ENCODE measurements at regions not wholly inside any gene's neighbourhood (a gene's known extent, or its start where the extent isn't known, plus 50 kb on each side); places are given as distances from the start of the nearest gene placed in this dataset.
"Not testable (repeated sequence)": the region's sequence is repeated elsewhere in the genome, so short reads cannot be mapped to it uniquely, and the experiment has no call there.

DNA sequence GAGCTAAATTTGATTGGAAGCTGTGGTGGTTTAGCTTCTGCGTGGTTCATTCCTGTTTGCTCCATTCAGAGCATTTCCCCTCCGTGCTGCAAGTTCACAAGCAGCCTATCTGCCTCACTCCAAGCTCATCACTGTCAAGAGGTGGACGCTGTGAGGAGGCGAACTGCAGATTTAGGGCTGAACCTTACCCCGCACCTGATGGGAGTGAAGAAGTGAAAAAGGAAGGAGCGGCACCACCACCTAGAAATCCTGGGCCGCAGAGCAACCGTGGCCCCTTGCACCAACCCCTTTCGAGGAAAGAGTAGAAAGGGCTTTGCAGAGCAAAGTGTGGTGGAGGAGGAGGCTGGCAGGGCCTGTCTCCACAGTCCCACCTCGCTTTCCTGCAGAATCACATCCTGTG lies 117.4 kb downstream of the IER5 start:
- peak; percentile 44 for DNase-seq

GRCh38 chr1:181206513-181206912 lies 118.0 kb downstream of the IER5 start:
- peak; percentile 45 for DNase-seq

- peak; percentile 38 for DNase-seq
Observed at GRCh38 chr1:181206979-181207790, 118.7 kb downstream of the IER5 start.

DNA sequence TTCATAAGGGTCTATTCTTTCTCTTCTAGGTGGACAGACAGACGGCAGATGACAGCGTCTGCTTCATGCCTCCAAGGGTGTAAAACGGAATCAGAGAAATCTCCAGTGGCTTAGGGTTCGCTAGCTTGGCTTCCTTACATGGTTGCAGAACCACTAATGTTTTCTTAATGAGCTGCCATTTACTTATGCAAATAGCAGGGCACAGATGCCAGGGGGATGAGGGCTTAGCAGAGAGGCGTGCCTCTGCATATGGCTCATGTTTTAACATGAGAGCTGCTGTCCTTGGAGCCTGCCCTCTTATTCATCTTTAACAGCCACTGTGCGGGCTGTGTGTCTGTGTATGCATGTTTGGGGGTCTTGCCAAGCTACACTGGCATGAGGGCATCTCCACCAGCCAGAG lies 119.6 kb downstream of the IER5 start:
- peak; percentile 32 for DNase-seq

DNA sequence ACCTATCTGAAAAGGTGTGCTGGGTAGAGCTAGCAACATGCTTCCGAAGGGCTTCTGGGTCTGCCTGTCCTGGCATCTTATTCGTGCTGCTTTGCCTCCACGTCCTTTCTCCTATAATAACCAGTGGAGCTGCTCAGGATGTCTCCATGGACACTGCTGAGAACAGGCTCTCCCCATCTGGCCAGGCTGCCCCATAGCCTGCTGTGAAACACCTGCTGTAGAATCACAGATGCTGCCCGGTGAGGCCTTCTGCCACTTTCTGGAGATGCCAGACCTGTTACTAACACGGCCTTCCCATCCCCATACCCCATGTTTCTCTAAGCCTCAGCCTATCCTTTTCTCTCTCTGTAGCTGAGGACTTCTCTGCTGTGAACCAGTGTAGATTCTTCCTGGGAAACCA lies 120.5 kb downstream of the IER5 start:
- peak; percentile 21 for DNase-seq

DNA sequence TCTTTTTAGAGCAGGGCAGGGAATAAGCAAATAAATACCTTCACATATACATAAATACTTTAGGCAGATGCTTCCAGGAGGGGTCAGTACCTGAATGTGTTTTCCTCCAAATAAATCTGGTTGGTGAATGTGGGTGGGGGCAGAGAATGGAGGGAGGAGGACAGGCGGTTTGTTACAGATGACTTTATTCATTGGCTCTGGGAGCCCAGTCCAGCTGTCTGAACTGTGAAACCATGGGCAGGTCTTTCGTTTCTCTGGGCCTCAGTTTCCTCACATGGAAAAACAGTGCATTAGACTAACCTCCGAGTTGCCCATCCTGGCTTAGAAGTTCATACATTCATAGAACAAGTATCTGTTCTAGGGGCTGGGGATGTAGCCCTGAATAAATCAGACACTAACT lies 124.6 kb downstream of the IER5 start:
- DNase-seq = peak; percentile 9

DNA sequence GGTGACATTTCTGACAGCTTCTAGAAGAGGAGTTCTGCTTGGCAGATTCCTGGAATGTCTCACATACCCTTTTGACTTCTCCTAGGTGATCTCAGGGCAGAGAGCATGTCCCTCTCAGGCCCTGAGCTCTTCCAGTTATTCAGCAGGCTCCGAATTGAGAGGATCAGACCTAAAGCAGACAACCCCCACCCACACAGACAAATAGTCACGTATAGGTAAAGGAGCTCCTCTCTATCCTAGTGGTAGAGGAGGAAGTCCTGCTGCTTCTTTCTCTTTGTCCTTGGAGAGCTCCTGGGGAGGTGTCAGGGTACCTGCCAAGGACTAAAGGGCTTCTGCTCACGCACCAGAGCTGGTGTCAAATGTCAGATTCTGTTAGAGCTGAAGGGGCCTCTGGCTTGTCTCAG lies 128.1 kb downstream of the IER5 start:
- no peak for DNase-seq

DNA sequence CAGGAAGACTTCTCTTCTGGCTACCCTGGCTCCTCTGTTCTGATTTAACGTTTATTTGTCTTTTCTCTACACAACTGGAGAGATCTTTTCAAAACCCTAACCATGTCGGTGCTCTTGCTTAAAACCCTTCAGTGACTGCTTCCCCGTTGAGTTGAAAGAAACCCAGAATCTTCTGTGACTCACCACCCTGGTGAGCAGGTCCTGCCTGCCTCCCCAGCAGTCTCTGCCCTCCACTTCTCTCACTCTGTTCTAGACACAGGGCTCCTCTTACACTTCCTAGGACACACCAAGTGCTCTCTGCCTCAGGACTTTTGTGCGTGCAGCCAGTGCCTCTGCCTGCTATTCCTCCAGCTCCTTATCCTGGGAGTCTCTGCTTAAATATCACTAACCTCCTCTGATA lies 131.4 kb downstream of the IER5 start:
- DNase-seq = no peak

GRCh38 chr1:181221078-181221477 lies 132.6 kb downstream of the IER5 start:
- DNase-seq = no peak

DNA sequence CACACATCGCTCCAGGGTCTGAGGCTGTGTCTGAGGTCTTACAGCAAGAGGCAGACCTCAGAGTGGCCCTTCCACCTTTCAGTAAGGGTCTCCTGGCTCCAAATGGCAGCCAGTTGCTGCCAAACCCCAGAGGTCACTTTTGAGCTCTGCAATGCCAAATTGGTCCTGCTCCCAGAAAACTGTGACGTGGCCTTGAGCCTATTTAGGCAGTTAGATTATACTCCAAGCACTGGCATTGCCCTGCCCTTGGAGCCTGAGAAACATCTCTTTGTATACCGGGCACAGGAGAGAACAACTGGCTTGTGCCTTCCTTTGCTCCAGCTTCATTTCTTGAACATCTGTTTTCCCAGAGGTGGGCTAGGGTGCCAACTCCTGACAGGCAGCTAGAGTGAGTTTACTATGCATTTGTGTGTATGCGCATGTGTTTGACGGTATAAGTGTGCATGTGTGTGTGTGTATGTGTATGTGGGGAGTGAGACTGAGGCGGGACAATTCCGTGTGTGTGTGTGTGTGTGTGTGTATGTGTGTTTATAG lies 134.5 kb downstream of the IER5 start:
- no peak for DNase-seq

DNA sequence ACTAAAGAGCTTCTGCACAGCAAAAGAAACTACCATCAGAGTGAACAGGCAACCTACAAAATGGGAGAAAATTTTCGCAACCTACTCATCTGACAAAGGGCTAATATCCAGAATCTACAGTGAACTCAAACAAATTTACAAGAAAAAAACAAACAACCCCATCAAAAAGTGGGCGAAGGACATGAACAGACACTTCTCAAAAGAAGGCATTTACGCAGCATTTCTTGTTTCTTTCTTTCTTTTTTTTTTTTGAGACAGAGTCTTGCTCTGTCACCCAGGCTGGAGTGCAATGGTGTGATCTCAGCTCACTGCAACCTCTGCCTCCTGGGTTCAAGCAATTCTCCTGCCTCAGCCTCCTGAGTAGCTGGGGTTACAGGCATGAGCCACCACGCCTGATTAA lies 138.2 kb downstream of the IER5 start:
- not testable (repeated sequence) for DNase-seq

- DNase-seq = no peak
Observed at GRCh38 chr1:181239086-181239485, 150.6 kb downstream of the IER5 start.

DNA sequence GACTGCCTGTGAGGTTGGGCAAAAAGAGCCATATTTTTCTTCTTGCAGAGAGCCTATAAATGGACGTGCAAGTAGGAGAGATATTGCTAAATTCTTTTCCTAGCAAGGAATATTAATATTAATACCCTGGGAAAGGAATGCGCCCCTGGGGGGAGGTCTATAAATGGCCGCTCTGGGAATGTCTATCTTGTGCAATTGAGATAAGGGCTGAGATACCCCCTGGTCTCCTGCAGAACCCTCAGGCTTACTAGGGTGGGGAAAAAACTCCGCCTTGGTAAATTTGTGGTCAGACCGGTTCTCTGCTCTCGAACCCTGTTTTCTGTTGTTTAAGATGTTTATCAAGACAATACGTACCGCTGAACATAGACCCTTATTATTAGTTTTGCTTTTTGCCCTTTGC lies 157.8 kb downstream of the IER5 start:
- not testable (repeated sequence) for DNase-seq

DNA sequence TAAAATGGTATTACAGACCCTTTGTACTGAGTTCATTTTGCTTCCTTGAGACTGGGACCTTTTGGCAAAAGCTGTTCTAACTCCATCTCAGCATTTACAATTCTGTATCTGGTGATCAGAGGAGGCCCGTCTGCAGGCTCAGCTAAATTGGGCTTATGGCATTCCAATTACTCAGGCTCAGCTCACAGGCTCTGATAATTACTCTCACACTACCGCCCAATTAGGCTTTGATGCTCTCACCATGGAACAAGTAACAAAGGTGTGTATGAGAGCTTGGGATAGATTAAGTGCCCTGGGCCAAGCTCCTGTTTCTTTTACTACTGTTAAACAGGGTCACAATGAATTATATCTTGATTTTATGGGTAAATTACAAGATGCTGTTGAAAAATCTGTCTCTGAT lies 159.9 kb downstream of the IER5 start:
- not testable (repeated sequence) for DNase-seq

DNA sequence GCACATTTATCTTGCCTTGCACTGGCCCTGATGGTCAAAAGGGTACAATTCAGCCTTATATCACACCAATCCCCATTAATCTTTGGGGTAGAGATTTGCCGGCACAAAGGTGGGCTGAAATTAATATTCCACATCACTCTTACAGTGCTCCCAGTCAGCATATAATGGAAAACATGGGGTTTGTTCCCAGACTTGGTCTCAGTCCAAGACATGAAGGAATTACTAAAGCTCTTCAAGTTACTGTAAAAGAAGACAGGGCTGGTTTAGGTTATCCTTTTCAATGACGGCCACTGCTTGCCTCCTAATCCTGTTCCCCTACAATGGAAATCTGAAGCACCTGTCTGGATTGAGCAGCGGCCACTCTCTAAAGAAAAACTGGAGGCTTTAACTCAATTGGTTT lies 160.7 kb downstream of the IER5 start:
- no peak for DNase-seq

GRCh38 chr1:181250038-181250437 lies 161.5 kb downstream of the IER5 start:
- DNase-seq = no peak

- DNase-seq = no peak
Observed at GRCh38 chr1:181251001-181251712, 162.7 kb downstream of the IER5 start.

- DNase-seq = no peak
Observed at GRCh38 chr1:181251713-181252075, 163.2 kb downstream of the IER5 start.

DNA sequence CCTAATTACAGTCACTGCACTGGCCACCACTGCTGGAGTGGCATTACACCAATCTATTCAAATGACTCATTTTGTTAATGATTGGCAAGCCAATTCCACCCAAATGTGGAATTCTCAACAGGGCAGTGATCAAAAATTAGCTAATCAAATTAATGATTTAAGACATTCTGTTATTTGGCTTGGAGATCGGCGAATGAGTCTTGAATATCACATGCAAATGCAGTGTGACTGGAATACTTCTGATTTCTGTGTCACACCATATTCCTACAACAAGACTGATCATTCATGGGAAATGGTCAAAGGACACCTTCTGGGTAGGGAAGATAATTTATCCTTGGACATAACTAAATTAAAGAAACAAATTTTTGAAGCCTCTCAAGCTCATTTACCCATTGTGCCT lies 165.1 kb downstream of the IER5 start:
- not testable (repeated sequence) for DNase-seq

DNA sequence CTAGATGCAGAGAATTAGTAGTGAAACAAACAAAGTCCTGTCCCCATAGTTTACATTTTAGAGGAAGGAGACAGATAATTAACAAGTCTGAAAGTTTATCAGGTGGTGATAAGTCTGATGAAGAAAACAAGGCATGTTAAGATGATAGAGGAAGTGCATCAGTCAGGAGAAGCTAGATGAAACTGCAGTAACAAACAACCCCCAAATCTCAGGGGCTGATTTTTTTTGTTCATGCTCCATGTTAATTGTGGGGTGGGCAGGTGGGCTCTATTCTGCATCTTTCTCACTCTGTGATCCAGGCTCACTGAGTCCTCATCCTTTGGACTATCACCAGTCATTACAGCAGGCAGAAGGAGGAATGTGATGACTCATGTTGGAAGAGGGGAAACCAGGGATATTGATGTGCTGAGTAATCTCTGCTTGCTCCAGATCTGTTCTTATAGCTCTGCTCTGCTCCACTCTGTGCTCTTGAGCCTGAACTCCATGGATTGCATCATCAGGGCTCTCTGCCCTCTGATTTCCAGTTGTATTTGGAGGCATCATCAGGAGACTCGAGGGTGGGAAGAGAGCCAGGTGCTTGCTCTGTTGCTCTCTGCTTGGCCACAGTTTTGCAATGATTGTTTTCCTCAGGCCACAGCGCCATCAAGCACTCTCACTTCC lies 166.9 kb downstream of the IER5 start:
- DNase-seq = no peak

DNA sequence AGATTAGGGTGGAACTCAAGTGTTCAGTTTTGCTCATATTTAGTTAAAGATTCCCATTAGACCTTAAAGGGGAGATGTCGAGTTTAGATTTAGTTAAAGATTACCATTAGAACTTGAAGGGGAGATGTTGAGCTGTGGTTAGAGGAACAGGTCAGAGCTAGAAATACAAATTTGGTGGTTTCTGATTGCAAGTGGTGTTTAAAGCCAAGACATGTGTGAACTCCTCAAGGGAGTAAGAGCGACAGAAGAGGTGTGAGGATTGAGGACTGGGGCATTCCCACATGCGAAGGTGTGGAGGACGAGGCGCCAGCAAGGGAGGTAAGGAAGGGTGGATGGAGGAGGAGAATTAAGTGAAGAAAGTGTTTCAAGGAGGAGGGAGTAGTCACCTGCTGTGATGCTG lies 168.6 kb downstream of the IER5 start:
- no peak for DNase-seq

DNA sequence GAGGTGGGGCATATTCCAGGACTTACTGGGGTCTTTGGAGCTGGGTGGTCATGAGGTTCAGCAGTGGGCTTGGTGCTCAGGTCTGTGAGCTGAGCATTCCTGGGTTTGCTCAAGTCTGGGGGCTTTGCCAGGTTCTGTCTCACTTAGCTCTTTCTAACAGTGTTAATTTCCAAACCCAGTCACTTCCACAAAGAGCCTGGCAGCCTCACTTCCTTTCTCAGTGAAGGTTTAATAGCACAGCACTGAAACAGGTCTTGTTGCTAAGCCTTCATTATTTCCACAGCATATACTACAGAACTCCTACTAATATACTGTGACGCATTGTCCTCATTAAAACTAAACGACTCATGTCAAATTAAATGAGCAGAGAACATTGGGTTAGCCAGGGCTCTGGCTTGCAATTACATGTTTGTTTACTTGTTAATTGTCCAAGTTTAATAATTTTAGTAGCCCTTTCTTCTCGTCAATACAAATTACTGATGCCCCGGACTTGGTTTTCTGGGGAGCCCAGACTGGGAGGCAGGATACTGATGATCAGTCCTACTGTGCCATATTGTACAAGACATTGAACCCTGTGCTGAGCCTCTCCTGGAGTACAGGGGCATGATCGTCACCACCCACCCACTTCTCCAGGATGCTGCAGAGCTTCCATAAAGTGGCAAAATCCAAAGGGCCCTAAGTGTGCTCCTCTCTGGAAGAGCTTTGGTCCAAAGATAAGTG lies 170.7 kb downstream of the IER5 start:
- DNase-seq = no peak

- DNase-seq = no peak
Observed at GRCh38 chr1:181260271-181260670, 171.8 kb downstream of the IER5 start.
